H9 (cell line): ENCODE measurements at regions not wholly inside any gene's neighbourhood (a gene's known extent, or its start where the extent isn't known, plus 50 kb on each side); places are given as distances from the start of the nearest gene placed in this dataset.

Source experiments
- DNase-seq: peaks from one replicate; pipeline ENCODE4 v3.0.0-alpha.2; 2017
- H2AFZ ChIP-seq: one replicate; pipeline ENCODE4 v1.6.1; 2013; ENCODE audit warnings: mild to moderate bottlenecking, low read length, control low read depth, moderate library complexity
- H2AK5ac ChIP-seq: 2 replicates; pipeline ENCODE4 v1.6.1; 2013; ENCODE audit warnings: low read length, control low read depth, mixed read lengths; ENCODE audit not compliant: insufficient read length
- H2BK120ac ChIP-seq: one replicate; pipeline ENCODE4 v1.6.1; 2013; ENCODE audit warnings: low read depth, mild to moderate bottlenecking, low read length, control low read depth, inconsistent platforms; ENCODE audit not compliant: poor library complexity, severe bottlenecking
- H2BK12ac ChIP-seq: 2 replicates; pipeline ENCODE4 v1.6.1; 2013; ENCODE audit warnings: low read length, control low read depth, mixed read lengths, low read depth; ENCODE audit not compliant: insufficient read length
- H2BK15ac ChIP-seq: 2 replicates; pipeline ENCODE4 v1.6.1; 2013; ENCODE audit warnings: low read depth, low read length, control low read depth
- H2BK20ac ChIP-seq: one replicate; pipeline ENCODE4 v1.6.1; 2013; ENCODE audit warnings: low read depth, mild to moderate bottlenecking, low read length, control low read depth, inconsistent platforms; ENCODE audit not compliant: poor library complexity, severe bottlenecking
- H2BK5ac ChIP-seq: 2 replicates; pipeline ENCODE4 v1.6.1; 2013; ENCODE audit warnings: low read length, control low read depth, mixed read lengths; ENCODE audit not compliant: insufficient read length
- H3K14ac ChIP-seq: 2 replicates; pipeline ENCODE4 v1.6.1; 2013; ENCODE audit warnings: low read length, control low read depth; ENCODE audit not compliant: insufficient read depth
- H3K18ac ChIP-seq: 2 replicates; pipeline ENCODE4 v1.6.1; 2013; ENCODE audit warnings: low read depth, mild to moderate bottlenecking, mixed read lengths, low read length, control low read depth; ENCODE audit not compliant: insufficient read length
- H3K23ac ChIP-seq: 2 replicates; pipeline ENCODE4 v1.6.1; 2013; ENCODE audit warnings: low read length, control low read depth, mixed read lengths, low read depth; ENCODE audit not compliant: insufficient read length
- H3K23me2 ChIP-seq: 2 replicates; pipeline ENCODE4 v1.6.1; 2013; ENCODE audit warnings: low read depth, mild to moderate bottlenecking, mixed read lengths, low read length, control low read depth; ENCODE audit not compliant: insufficient read length, poor library complexity, severe bottlenecking
- H3K27ac ChIP-seq: 2 replicates; pipeline ENCODE4 v1.5.1; 2013; ENCODE audit warnings: low read length, control low read depth, mixed read lengths, low read depth; ENCODE audit not compliant: insufficient read length
- H3K27me3 ChIP-seq: 2 replicates; pipeline ENCODE4 v1.6.1; 2013; ENCODE audit warnings: low read length, control low read depth, inconsistent platforms; ENCODE audit not compliant: insufficient read depth
- H3K4ac ChIP-seq: 2 replicates; pipeline ENCODE4 v1.6.1; 2013; ENCODE audit warnings: low read depth, mild to moderate bottlenecking, control low read depth, inconsistent platforms, low read length, moderate library complexity
- H3K4me1 ChIP-seq: 2 replicates; pipeline ENCODE4 v1.6.1; 2013; ENCODE audit warnings: low read length, control low read depth, inconsistent platforms; ENCODE audit not compliant: insufficient read depth
- H3K4me2 ChIP-seq: 2 replicates; pipeline ENCODE4 v1.6.1; 2013; ENCODE audit warnings: low read length, control low read depth, mixed read lengths; ENCODE audit not compliant: insufficient read length, insufficient read depth
- H3K56ac ChIP-seq: 2 replicates; pipeline ENCODE4 v1.6.1; 2013; ENCODE audit warnings: low read depth, mild to moderate bottlenecking, mixed read lengths, low read length, control low read depth; ENCODE audit not compliant: insufficient read length
- H3K79me1 ChIP-seq: 2 replicates; pipeline ENCODE4 v1.6.1; 2013; ENCODE audit warnings: low read depth, mild to moderate bottlenecking, moderate library complexity, low read length, control low read depth, inconsistent platforms; ENCODE audit not compliant: insufficient read depth, poor library complexity, severe bottlenecking
- H3K79me2 ChIP-seq: 2 replicates; pipeline ENCODE4 v1.6.1; 2013; ENCODE audit warnings: low read length, control low read depth, inconsistent platforms; ENCODE audit not compliant: insufficient read depth
- H3K9ac ChIP-seq: 2 replicates; pipeline ENCODE4 v1.6.1; 2013; ENCODE audit warnings: low read length, control low read depth, mixed read lengths; ENCODE audit not compliant: insufficient read length; ENCODE audit errors: extremely low read depth
- H3K9me3 ChIP-seq: one replicate; pipeline ENCODE4 v1.6.1; 2013; ENCODE audit warnings: low read depth, low read length, inconsistent platforms; ENCODE audit not compliant: control insufficient read depth
- H3T11ph ChIP-seq: one replicate; pipeline ENCODE4 v1.6.1; 2013; ENCODE audit warnings: mild to moderate bottlenecking, low read length, control low read depth, inconsistent platforms
- H4K20me1 ChIP-seq: one replicate; pipeline ENCODE4 v1.6.1; 2013; ENCODE audit not compliant: control insufficient read depth, insufficient read length, insufficient read depth
- H4K5ac ChIP-seq: 2 replicates; pipeline ENCODE4 v1.6.1; 2013; ENCODE audit warnings: low read depth, mild to moderate bottlenecking, mixed read lengths, low read length, control low read depth; ENCODE audit not compliant: insufficient read length
- H4K8ac ChIP-seq: replicated peaks from 2 replicates; pipeline ENCODE4 v1.6.1; 2013; ENCODE audit warnings: low read length, control low read depth, mixed read lengths, low read depth; ENCODE audit not compliant: insufficient read length
- H4K91ac ChIP-seq: 2 replicates; pipeline ENCODE4 v1.6.1; 2013; ENCODE audit warnings: low read depth, mild to moderate bottlenecking, moderate library complexity, mixed read lengths, low read length, control low read depth; ENCODE audit not compliant: insufficient read length
- H3K27ac Mint-ChIP-seq, 3 experiments: 2 replicates in 2 of 3; 3 replicates in 1 of 3; pipeline ENCODE4 v1.8.0; 2020 to 2021; ENCODE audit warnings: mixed read lengths in 3 of 3, mild to moderate bottlenecking in 1 of 3, moderate library complexity in 1 of 3
- H3K27me3 Mint-ChIP-seq: 2 replicates; pipeline ENCODE4 v1.8.0; 2021; ENCODE audit warnings: low read depth, mild to moderate bottlenecking, moderate library complexity, mixed read lengths
- H3K36me3 Mint-ChIP-seq, 3 experiments: 2 replicates in 2 of 3; 3 replicates in 1 of 3; pipeline ENCODE4 v1.8.0; 2020 to 2021; ENCODE audit warnings: low read depth in 3 of 3, mixed read lengths in 3 of 3; ENCODE audit not compliant: insufficient read depth in 1 of 3
- H3K4me1 Mint-ChIP-seq, 2 experiments: 2 replicates each; pipeline ENCODE4 v1.8.0; 2020; ENCODE audit warnings: mixed read lengths in 2 of 2
- H3K4me3 Mint-ChIP-seq, 2 experiments: 2 replicates in 1 of 2; 3 replicates in 1 of 2; pipeline ENCODE4 v1.8.0; 2020 to 2021; ENCODE audit warnings: mild to moderate bottlenecking in 2 of 2, mixed read lengths in 2 of 2, moderate library complexity in 1 of 2
- H3K9me3 Mint-ChIP-seq, 2 experiments: 2 replicates in 1 of 2; 3 replicates in 1 of 2; pipeline ENCODE4 v1.8.0; 2020; ENCODE audit warnings: mild to moderate bottlenecking in 2 of 2, mixed read lengths in 2 of 2, moderate library complexity in 1 of 2
- WGBS: extraction: QIAGEN DNeasy Blood & Tissue Kit; methylation state at CpG from one replicate; pipeline ENCODE4 v1.1.7; 2013; ENCODE audit warnings: missing lambda C conversion rate, low lambda C conversion rate, mixed read lengths; ENCODE audit not compliant: insufficient read length; ENCODE audit errors: extremely low coverage; 5-methylcytosine and 5-hydroxymethylcytosine counted together
- TF ChIP-seq, protein P1 (sequence below): fragments of 200-600 bp; sonication (generic); conservative IDR thresholded peaks from 3 replicates; pipeline ENCODE4 v1.8.0; 2021; ENCODE audit warnings: antibody characterized with exemption, mild to moderate bottlenecking

DNA sequence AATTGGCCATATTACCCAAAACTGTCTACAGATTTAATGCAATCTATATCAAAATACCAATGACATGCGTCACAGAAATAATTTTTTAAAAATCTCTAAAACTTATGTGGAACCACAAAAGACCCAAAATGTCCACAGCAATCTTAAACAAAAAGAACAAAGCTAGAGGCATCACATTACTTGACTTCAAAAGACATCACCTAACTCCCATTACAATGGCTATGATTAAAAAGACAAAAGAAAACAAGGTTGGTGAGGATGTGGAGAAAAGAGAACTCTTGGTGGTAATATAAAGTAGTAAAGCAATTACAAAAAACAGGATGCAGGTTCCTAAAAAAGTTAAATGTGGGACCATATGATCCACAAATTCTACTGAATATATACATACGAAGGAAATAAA, 187.6 kb upstream of the CNTN6 start:
- no peak overlapping the region for H3K4me3 Mint-ChIP-seq

More for the DNA sequence above, 187.6 kb upstream of the CNTN6 start:
- TF ChIP-seq, protein P1, sequence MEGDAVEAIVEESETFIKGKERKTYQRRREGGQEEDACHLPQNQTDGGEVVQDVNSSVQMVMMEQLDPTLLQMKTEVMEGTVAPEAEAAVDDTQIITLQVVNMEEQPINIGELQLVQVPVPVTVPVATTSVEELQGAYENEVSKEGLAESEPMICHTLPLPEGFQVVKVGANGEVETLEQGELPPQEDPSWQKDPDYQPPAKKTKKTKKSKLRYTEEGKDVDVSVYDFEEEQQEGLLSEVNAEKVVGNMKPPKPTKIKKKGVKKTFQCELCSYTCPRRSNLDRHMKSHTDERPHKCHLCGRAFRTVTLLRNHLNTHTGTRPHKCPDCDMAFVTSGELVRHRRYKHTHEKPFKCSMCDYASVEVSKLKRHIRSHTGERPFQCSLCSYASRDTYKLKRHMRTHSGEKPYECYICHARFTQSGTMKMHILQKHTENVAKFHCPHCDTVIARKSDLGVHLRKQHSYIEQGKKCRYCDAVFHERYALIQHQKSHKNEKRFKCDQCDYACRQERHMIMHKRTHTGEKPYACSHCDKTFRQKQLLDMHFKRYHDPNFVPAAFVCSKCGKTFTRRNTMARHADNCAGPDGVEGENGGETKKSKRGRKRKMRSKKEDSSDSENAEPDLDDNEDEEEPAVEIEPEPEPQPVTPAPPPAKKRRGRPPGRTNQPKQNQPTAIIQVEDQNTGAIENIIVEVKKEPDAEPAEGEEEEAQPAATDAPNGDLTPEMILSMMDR, result no peak
- Histone ChIP-seq H2BK15ac (no peak overlapping the region), H3K9ac (no peak overlapping the region), H3K23ac (no peak overlapping the region), H2BK20ac (no peak overlapping the region), H2AK5ac (no peak overlapping the region), H3K27ac (no peak overlapping the region), H2BK120ac (no peak overlapping the region), H4K20me1 (no peaks in the 10 kb centered on the region), H3K27me3 (no peaks in the 10 kb centered on the region), H3K4ac (no peak overlapping the region), H3K79me2 (no peaks in the 10 kb centered on the region), H4K91ac (no peak overlapping the region), H2AFZ (no peak overlapping the region), H3K56ac (no peak overlapping the region), H3K14ac (no peak overlapping the region), H4K5ac (no peak overlapping the region), H4K8ac (no peak overlapping the region), H2BK5ac (no peak overlapping the region), H3K4me2 (no peak overlapping the region), H2BK12ac (no peak overlapping the region), H3K9me3 (no peaks in the 10 kb centered on the region), H3K79me1 (no peaks in the 10 kb centered on the region), H3K18ac (no peak overlapping the region), H3K4me1 (no peaks in the 10 kb centered on the region), H3T11ph (no peak overlapping the region), H3K23me2 (no peaks in the 10 kb centered on the region)
- Mint-ChIP-seq H3K27ac (no peak overlapping the region), H3K27me3 (peaks cover 64% of the 10 kb centered on the region), H3K36me3 (peaks cover 0 to 1% (median 0%) of the 10 kb centered on the region in 3 experiments; a peak in 3 of 7 replicates), H3K9me3 (peaks cover 11 to 16% of the 10 kb centered on the region in 2 experiments), H3K4me1 (peaks cover 11 to 16% of the 10 kb centered on the region in 2 experiments)
- no peak for DNase-seq
- no CpG with 5 or more reads among the region's 2 CpGs for WGBS
